NCI-H510A treated with DMSO at 0.1 percent for 48 hours (cell line): ENCODE measurements at regions not wholly inside any gene's neighbourhood (a gene's known extent, or its start where the extent isn't known, plus 50 kb on each side); places are given as distances from the start of the nearest gene placed in this dataset.

Experiments
- DNase-seq: peaks from one replicate; lab custom pipeline; 2025; lab: John Stamatoyannopoulos, UW

DNA sequence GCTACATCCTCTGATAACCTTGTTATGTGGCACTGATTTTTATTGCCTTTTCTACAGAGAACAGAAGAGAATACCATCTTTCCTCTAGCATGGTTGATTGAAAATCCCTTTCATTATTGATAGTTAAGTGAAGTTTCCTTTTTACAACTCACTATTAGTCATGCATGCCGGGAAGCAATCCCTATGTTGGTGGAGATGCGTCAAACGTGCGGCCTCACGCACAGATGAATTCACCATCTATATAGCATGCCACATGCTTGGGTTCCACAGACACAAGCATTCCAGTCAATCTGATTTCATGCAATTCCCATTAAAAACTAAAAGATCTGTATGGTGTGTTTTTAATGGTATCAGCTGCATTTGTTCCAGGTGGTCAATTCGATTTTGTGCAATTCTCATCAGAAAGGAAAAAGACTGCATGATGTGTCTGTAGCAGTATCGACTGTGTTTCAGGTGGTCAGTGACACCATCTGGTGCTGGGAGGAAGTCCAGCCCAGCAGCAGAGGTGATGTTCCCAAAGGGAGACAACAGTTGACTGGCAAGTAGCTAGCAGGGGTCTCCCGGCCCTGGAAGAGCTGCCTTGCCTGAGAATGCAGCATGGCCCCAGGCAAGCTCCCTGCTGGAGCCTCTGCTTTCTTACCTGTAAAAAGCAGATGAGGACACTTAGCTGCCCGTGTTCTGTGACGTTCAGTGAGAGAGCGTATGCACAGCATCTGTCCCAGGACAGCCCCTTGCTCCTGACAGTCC, 151.3 kb upstream of the NCK2 start:
- no peak for DNase-seq

DNA sequence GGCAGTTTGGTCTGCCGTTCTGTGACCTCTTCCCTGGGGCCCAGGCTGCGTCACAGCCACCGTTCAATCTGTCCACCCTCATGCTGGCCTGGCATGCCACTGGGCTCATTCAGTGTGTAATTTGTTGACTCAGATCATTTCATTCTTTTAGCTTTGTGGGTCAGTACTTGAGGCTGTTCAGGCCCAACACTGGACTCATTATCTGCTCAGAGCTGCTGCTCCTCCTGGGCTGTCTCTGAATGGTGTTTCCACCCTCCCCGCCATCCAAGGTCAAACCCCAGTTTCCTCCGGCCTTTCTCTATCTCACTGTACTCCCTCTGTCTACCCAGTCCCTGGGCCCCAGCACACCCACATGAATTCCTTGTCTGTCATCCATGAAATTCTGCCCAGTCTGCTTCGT, 152.4 kb upstream of the NCK2 start:
- DNase-seq: no peak

DNA sequence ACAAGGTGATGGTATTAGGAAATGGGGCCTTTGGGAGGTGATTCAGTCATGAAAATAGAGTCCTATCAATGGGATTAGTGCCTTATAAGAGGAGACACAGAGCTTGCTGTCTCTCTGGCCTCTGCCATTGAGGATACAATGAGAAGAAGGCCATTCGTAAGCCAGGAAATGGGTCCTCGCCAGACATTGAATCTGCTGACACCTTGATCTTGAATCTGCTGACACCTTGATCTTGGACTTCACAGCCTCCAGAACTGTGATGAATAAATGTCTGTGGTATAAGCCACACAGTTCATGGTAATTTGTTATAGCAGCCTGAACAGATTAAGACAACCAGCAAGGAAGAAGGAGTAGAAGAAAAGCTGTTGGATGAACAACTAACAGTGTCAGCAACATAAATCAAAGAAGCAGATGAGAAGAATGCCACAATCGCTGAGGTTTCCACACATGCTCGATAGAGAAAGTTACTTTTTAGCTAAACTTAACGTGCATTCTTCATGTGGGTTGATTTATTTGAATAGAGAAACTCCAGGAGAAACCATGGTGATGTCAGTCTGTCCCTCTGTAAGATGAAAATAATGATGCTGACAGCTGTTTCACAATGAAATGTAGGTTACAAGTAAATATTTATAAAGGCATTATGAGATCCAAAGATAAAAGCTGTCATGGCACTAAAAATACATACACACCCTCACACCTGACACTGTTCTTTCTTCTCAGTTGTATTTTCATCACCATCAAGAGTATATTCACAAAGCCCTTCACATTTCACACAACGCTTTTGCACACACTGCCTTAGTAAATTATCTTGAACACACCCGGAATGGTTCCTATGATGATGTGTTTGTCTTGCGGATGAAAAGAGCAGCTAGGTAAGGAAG, 153.7 kb upstream of the NCK2 start:
- peak; percentile 57 for DNase-seq

GRCh38 chr2:105588581-105588980, 156.1 kb upstream of the NCK2 start:
- DNase-seq: no peak

DNA sequence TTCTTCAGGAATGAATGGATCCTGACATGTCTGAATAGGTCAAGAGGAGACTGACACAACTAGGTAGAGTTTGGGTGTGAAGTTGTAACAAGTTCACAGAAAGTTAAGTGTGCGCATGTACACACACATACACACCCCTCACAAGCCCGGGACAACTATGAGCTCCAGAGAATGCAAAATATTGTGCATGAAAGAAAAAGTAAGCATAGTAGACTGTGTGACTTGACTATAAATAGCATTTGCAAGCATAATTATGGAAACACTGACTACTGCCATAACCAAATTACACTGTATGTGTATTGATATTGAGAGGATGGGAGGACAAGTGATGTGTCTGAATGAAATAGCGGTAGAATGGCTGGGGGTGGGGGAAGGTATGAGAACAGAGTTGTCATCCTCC, 157.1 kb upstream of the NCK2 start:
- no peak for DNase-seq

DNA sequence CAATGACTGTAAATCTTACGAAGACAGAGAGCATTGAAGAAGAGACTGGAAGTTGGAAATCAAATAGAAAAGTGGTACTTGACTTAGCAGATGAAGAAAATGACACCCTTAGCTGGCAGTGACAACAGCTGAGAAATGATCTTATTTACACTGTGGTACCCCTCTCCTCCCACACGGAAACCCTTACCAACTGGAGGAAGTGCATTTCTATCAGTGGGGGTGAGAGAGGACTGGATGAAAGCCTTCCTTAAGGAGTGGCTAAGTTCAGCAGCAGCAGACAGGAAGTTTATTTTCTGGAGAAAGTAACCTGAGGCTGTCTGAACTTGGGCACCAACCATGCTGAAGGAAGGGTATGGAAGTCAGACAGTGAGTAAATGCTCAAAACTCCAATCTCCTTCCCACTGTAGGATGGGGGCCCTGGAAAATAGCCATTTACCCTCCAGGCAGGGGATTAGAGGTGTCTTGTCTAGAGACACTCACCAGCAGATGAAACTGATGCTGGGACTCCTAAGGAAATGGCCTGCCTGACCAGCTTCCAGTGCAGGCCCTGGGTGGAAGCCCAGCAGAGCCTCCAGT, 160.2 kb upstream of the NCK2 start:
- no peak for DNase-seq

GRCh38 chr2:105582952-105583660, 161.6 kb upstream of the NCK2 start:
- DNase-seq: no peak

GRCh38 chr2:105581555-105581944, 163.2 kb upstream of the NCK2 start:
- no peak for DNase-seq

DNA sequence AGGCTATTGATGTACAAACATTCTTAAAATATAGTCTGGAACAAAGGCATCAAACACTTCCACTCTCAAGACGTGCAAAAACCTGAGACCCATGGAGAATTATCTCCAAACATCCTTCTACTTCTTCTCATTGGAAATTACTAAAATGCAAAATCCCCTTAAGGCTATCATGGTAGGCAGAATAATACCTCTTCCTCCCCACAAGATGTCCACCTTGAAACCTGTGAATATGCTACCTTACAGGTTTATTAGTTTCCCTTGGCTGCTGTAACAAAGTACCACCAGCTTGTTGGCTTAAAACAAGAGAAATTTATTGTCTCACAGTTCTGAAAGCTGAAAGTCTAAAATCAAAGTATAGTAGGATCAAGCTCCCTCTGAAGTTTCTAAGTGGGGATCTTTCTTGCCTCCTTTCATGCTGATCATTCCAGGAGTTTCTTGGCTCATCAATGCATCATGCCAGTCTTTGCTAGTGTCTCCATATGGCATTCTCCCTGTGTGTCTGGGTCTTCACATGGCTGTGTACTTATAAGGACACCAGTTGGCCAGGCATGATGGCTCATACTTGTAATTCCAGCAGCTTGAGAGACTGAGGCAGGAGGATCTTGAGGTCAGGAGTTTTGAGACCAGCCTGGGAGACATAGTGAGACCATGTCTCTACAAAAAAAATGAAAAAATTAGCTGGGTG, 163.7 kb upstream of the NCK2 start:
- DNase-seq: no peak

- no peak for DNase-seq
These were observed 164.5 kb upstream of the NCK2 start for GRCh38 chr2:105580216-105580615.

GRCh38 chr2:105578166-105578565, 166.5 kb upstream of the NCK2 start:
- DNase-seq: no peak

- DNase-seq: no peak
These were observed 166.9 kb upstream of the NCK2 start for GRCh38 chr2:105577762-105578161.

DNA sequence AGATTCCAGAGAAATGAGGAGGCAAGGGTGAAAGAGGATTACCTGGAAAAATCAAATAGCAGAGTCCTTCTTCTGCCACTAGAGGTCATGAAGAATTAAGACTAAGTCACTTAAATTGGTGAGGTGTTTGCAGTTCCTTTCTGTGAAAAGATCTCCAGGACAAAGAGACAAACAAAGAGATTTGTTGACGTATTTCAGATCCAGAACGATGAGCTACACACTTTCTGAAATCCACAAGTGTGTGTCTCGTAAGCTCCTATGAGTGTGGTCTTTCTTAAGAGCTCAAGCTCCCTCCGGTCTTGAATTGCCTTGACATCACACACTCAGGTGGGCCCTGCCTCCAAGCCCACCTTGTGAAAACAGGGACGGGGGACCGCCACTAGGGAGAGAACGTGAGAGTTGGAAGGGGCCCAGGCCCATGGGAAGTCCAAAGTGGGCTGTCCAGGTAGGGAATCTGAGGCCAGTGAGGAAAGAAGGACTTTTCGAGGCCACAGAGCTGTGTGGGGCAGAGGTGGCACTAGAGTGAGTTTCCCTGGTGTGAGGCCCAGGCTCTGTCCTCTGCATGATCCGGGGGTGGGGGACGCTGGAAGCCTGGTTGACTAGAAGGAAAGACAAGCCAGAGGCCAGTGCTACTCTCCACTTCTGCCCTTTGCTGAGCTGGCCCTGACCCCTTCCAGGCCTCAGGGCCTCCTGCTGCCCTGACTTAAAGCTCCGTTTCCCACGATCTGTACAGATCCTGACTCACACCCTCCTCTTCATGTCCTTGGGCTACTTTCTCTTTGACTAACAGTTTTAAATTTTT, 168.1 kb upstream of the NCK2 start:
- DNase-seq: peak; percentile 81

GRCh38 chr2:105576050-105576439, 168.7 kb upstream of the NCK2 start:
- no peak for DNase-seq

DNA sequence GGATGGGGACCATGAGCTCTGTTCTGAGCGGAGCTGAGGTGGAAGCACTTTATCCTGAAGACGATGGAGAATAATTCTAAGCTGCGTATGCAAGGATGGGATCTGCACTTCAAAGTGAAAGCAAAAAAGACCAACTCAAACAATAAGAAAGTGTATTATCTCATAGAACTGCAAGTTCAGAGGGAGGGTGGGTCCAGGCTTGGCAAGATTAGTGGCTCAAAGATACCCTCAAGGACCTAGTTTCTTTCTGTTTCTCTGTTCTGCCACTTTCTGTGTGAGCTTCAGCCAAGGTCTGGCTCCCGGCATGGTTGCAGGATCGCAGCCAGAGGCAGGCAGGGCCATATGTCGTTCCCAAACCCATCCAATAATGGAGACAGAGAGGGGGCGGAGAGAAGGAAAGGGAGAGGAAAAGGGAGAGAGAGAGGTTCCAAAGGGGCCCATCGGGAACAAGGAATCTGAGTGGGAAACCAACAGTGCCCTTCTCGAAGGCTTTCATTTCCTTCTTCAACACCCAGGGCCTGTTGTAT, 169.2 kb upstream of the NCK2 start:
- DNase-seq: no peak

DNA sequence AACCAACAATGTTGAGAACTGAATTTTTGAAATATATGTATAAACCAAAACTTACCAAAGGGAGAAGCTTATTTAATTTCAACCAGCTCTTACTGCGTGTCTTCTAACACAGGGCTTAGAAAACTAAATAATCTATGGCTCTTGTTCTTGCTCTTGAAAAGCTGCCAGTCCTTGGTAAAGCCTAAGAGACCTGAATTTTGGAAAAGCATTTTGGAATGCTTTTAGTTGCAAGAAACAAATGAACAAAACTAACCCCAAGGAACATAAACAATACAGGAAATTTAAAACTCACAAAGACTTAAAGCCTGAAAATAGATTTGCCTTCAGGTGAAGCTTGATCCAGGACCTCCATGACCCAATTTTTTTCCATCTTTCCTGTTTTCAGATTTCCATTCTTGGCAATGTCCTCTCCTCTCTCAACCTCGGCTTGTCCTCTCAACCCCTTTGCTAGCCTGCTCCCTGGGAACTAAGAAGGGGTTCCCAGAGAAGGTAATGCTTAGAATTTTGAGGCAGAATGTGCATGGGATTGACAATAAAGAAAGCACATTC, 169.8 kb upstream of the NCK2 start:
- no peak for DNase-seq

DNA sequence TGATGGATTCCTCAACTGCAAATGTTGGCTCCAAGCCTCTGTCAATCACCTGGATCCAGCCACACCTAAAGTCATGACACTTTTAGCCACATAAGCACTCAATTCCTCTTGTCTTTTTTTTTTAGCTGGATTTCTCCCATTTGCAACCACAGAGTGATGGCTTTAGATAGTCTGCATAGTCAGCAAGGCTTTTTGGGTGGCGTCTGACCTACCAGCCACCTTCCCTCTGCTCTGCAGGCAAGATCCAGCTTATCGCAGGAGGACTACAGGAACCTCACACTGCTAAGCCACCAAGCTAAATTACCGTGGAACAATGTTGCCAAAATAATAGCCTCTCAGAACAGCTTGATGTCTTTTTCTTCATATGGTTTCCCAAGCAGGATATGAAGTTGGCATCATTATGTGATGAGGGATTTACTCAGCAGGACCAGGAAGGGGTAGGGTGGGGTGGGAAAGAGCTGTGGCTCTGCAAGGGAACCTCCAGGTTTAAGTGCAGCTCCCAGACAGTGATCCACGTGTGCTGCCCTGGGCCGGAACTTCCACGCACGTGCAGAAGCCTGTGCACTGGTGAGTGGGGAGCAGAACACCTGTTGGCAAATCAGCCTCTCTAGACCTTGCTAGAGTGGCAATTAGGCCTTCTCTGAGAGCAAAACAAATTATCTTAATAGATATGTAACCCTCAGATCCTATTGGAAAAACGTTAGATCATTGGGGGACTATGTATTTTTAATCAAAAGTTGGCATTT, 170.6 kb upstream of the NCK2 start:
- DNase-seq: peak; percentile 8

- DNase-seq: no peak
These were observed 171.2 kb upstream of the NCK2 start for GRCh38 chr2:105573490-105573889.

GRCh38 chr2:105571445-105571987, 172.7 kb upstream of the FHL2 start:
- no peak for DNase-seq
